HepG2 (cell line): ENCODE measurements at regions not wholly inside any gene's neighbourhood (a gene's known extent, or its start where the extent isn't known, plus 50 kb on each side); places are given as distances from the start of the nearest gene placed in this dataset.

Experiments
- ATF5 ChIP-seq: sonication (generic); formaldehyde crosslinking; IDR thresholded peaks from 2 replicates; pipeline ENCODE4 v1.4.0; 2020; ENCODE audit warnings: mild to moderate bottlenecking, low read depth, missing genetic modification reagents
- BORCS8-MEF2B ChIP-seq: sonication (generic); formaldehyde crosslinking; IDR thresholded peaks from 2 replicates; pipeline ENCODE4 v1.8.0; 2022; ENCODE audit warnings: mild to moderate bottlenecking, missing genetic modification reagents
- BRCA1 ChIP-seq: sonication (generic); formaldehyde crosslinking; IDR thresholded peaks from 2 replicates; pipeline ENCODE4 v1.4.0; 2020; ENCODE audit warnings: missing genetic modification reagents
- EZH2 ChIP-seq: conservative IDR thresholded peaks from 2 replicates; pipeline ENCODE4 v1.6.1; 2012; ENCODE audit warnings: mild to moderate bottlenecking, low read depth, low read length, moderate library complexity
- FOXK2 ChIP-seq: fragments of 450-650 bp; IDR thresholded peaks from 2 replicates; pipeline ENCODE4 v1.6.1; 2016
- FOXO4 ChIP-seq: sonication (generic); formaldehyde crosslinking; conservative IDR thresholded peaks from 2 replicates; pipeline ENCODE4 v1.8.1; 2023; ENCODE audit warnings: missing genetic modification reagents
- MYPOP ChIP-seq: sonication (generic); formaldehyde crosslinking; IDR thresholded peaks from 2 replicates; pipeline ENCODE4 v1.8.1; 2023; ENCODE audit warnings: mild to moderate bottlenecking, moderate library complexity, missing genetic modification reagents
- TRIM22 ChIP-seq: fragments of 450-650 bp; IDR thresholded peaks from 2 replicates; pipeline ENCODE4 v1.6.1; 2017
- ZNF766 ChIP-seq: sonication (generic); formaldehyde crosslinking; IDR thresholded peaks from 2 replicates; pipeline ENCODE4 v1.5.0; 2020; ENCODE audit warnings: missing genetic modification reagents, borderline replicate concordance

- TF ChIP-seq ATF5 (CRISPR knock-in tag) = no peak
- no peak for TF ChIP-seq EZH2
- TF ChIP-seq FOXO4 (CRISPR knock-in tag) = no peak
- TF ChIP-seq TRIM22 = no peak
- TF ChIP-seq ZNF766 = no peak
- TF ChIP-seq FOXK2 = no peak
- no peak for TF ChIP-seq BORCS8-MEF2B (CRISPR knock-in tag)
- no peak for TF ChIP-seq MYPOP (CRISPR knock-in tag)
- TF ChIP-seq BRCA1 (CRISPR knock-in tag) = no peak
Measured at GRCh38 chr13:76808927-76809326, 77.3 kb downstream of the KCTD12 start.
